ENCODE measurements at regions not wholly inside any gene's neighbourhood (a gene's known extent, or its start where the extent isn't known, plus 50 kb on each side); places are given as distances from the start of the nearest gene placed in this dataset.
"Not testable (repeated sequence)": the region's sequence is repeated elsewhere in the genome, so short reads cannot be mapped to it uniquely, and the experiment has no call there.

DNA sequence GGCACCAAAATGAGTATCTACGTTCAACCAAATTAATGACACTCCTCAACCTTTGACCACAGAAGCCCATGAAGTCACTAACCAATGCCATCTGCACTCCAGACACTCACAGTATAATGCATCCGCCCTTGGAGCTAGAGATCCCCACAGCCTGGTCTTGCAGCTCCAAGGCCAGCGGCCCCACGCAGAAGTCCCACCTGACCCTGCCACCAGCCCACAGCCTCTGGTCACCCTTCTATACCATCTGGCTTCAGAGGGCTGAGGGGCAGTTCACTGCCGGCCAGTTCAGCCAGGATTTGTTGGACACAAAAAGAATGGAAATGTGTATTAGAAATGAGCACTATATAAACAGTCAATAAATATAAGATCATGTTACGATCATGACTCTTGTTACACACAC lies 211.2 kb downstream of the RRAGC start:
- DNase-seq (ENCODE audit: low spot score in 2 of 2), result no peak
- intact Hi-C loops (cut with DNase I; ENCODE audit: low total_unique reads), result no loop called here
- Histone ChIP-seq H3K4me1 (no peaks in the 10 kb centered on the region), H3K27me3 (peaks cover 0 to 3% of the 10 kb centered on the region in 2 donors), H3K27ac (no peak overlapping the region), H3K9me3 (no peaks in the 10 kb centered on the region), H3K36me3 (no peaks in the 10 kb centered on the region), H3K4me3 (no peak overlapping the region)
- TF ChIP-seq, protein P1, sequence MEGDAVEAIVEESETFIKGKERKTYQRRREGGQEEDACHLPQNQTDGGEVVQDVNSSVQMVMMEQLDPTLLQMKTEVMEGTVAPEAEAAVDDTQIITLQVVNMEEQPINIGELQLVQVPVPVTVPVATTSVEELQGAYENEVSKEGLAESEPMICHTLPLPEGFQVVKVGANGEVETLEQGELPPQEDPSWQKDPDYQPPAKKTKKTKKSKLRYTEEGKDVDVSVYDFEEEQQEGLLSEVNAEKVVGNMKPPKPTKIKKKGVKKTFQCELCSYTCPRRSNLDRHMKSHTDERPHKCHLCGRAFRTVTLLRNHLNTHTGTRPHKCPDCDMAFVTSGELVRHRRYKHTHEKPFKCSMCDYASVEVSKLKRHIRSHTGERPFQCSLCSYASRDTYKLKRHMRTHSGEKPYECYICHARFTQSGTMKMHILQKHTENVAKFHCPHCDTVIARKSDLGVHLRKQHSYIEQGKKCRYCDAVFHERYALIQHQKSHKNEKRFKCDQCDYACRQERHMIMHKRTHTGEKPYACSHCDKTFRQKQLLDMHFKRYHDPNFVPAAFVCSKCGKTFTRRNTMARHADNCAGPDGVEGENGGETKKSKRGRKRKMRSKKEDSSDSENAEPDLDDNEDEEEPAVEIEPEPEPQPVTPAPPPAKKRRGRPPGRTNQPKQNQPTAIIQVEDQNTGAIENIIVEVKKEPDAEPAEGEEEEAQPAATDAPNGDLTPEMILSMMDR (IDR thresholded peaks at IDR 0.05), result no peak
- no peak for TF ChIP-seq POLR2A (IDR thresholded peaks at IDR 0.05)
- TF ChIP-seq POLR2AphosphoS5 (IDR thresholded peaks at IDR 0.05), result no peak

DNA sequence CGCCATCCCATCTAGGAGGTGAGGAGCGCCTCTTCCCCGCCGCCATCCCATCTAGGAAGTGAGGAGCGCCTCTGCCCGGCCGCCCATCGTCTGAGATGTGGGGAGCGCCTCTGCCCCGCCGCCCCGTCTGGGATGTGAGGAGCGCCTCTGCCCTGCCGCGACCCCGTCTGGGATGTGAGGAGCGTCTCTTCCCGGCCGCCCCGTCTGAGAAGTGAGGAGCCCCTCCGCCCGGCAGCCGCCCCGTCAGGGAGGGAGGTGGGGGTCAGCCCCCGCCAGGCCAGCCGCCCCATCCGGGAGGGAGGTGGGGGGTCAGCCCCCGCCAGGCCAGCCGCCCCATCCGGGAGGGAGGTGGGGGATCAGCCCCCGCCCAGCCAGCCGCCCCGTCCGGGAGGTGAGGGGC lies 212.2 kb downstream of the RRAGC start:
- H3K27ac ChIP-seq; intact Hi-C loops (cut with DNase I; ENCODE audit: low total_unique reads); DNase-seq (ENCODE audit: low spot score in 2 of 2); H3K4me3 ChIP-seq; H3K4me1 ChIP-seq; H3K9me3 ChIP-seq; H3K27me3 ChIP-seq; H3K36me3 ChIP-seq: not testable (repeated sequence)

DNA sequence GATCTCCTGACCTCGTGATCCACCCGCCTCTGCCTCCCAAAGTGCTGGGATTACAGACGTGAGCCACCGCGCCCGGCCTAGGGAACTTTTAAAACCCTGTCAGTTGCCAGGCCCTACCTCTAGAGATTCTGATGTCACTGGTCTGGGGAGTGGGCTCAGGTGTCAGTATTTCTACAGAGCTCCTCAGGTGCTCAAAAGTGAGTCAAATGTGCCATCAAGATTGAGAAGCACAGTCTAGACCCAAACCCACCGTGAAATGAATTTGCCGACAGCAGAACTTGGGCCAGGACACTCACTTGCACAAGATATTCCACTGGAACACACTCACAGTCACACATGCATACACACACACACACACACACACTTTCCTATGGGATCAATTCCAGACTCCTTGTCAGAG lies 215.5 kb downstream of the RRAGC start:
- no peak for TF ChIP-seq POLR2A (IDR thresholded peaks at IDR 0.05)
- TF ChIP-seq POLR2AphosphoS5 (IDR thresholded peaks at IDR 0.05), result no peak
- TF ChIP-seq, protein P1 (IDR thresholded peaks at IDR 0.05), result no peak
- Histone ChIP-seq H3K9me3 (no peaks in the 10 kb centered on the region), H3K36me3 (no peaks in the 10 kb centered on the region), H3K27me3 (peaks cover 0 to 3% of the 10 kb centered on the region in 2 donors), H3K4me3 (no peak overlapping the region), H3K4me1 (no peaks in the 10 kb centered on the region), H3K27ac (no peak overlapping the region)
- no peak for DNase-seq (ENCODE audit: low spot score in 2 of 2)
- intact Hi-C loops (cut with DNase I; ENCODE audit: low total_unique reads), result no loop called here

DNA sequence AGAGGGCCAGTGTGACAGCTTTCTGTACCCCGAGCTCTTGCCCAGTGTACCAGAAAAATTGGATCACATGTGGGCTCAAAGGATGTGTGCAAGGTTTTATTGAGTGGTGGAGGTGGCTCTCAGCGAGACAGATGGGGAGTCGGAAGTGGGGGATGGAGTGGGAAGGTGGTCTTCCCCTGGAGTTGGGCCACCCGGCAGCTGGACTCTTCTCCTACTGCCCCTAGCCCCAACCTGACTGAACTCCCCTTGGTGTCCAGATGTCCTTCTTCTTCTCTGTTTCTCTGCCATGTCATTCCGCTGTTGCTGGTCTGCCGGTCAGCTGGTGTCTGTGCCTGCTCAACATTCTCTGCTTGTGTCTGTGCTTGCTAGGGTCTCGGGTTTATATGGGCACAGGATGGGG lies 217.9 kb downstream of the RRAGC start:
- Histone ChIP-seq H3K4me1 (no peaks in the 10 kb centered on the region), H3K4me3 (no peak overlapping the region), H3K27ac (no peak overlapping the region), H3K9me3 (no peaks in the 10 kb centered on the region), H3K36me3 (no peaks in the 10 kb centered on the region), H3K27me3 (no peaks in the 10 kb centered on the region)
- TF ChIP-seq POLR2A (IDR thresholded peaks at IDR 0.05) (no peak), POLR2AphosphoS5 (IDR thresholded peaks at IDR 0.05) (no peak)
- TF ChIP-seq, protein P1 (IDR thresholded peaks at IDR 0.05), result no peak
- intact Hi-C loops (cut with DNase I; ENCODE audit: low total_unique reads), result no loop called here
- no peak for DNase-seq (ENCODE audit: low spot score in 2 of 2)

DNA sequence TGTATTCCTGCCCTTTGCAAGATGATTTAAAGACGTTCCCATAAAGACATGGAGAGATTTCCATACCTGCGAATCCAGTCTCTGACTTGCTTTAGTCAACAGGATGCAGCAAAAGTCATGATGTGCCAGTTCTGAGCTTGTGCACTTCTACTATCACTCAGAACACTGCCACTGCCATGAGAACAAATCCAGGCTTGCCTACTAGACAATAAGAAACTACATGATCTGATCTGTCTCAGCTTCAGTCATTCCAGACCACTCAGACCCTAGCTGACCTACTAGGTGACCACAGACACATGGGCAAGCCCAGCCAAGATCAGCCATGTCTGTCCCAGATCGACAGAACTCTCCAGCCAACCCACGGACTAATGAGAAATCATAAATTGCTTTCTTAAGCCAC lies 219.2 kb downstream of the RRAGC start:
- Histone ChIP-seq H3K9me3 (no peaks in the 10 kb centered on the region), H3K4me3 (no peak overlapping the region), H3K27me3 (peaks cover 0 to 9% of the 10 kb centered on the region in 2 donors), H3K27ac (no peak overlapping the region), H3K36me3 (no peaks in the 10 kb centered on the region), H3K4me1 (no peaks in the 10 kb centered on the region)
- TF ChIP-seq, protein P1 (IDR thresholded peaks at IDR 0.05), result no peak
- TF ChIP-seq POLR2A (IDR thresholded peaks at IDR 0.05) (no peak), POLR2AphosphoS5 (IDR thresholded peaks at IDR 0.05) (no peak)
- intact Hi-C loops (cut with DNase I; ENCODE audit: low total_unique reads), result no loop called here
- DNase-seq (ENCODE audit: low spot score in 2 of 2), result no peak

DNA sequence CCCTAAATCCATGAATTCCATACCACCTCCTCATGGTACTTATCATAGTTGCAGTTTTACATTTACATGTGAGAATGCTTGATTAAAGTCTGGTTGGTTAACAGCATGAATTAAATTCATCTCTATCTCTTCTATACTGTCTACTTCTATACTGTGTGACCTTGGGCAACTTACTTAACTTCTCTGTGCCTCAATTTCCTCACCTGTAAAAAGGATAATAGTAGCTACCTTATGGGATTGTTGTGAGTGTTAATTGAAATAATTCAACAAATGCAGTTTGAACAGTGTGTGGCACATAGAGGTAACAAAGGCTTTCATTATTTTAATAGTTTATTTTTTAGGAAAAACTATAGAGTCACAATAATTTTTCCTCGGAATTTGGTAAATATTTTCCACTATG lies 231.3 kb downstream of the RRAGC start:
- intact Hi-C loops (cut with DNase I; ENCODE audit: low total_unique reads), result no loop called here
- TF ChIP-seq, protein P1 (IDR thresholded peaks at IDR 0.05), result no peak
- TF ChIP-seq POLR2A (IDR thresholded peaks at IDR 0.05) (no peak), POLR2AphosphoS5 (IDR thresholded peaks at IDR 0.05) (no peak)
- Histone ChIP-seq H3K27me3 (no peaks in the 10 kb centered on the region), H3K4me3 (no peak overlapping the region), H3K27ac (no peak overlapping the region), H3K9me3 (peaks cover 0 to 11% of the 10 kb centered on the region in 2 donors), H3K4me1 (no peaks in the 10 kb centered on the region), H3K36me3 (no peaks in the 10 kb centered on the region)
- no peak for DNase-seq (ENCODE audit: low spot score in 2 of 2)

All from breast epithelium (tissue), 4 donors.